Ectodermal cell (in vitro differentiated cells): ENCODE measurements at regions not wholly inside any gene's neighbourhood (a gene's known extent, or its start where the extent isn't known, plus 50 kb on each side); places are given as distances from the start of the nearest gene placed in this dataset.

Experiments
- H3K27ac ChIP-seq: 2 replicates; pipeline ENCODE4 v1.7.0; 2013; ENCODE audit warnings: mild to moderate bottlenecking, low read depth, low read length; ENCODE audit not compliant: insufficient read depth, poor library complexity, severe bottlenecking
- H3K27me3 ChIP-seq: 2 replicates; pipeline ENCODE4 v1.7.0; 2013; ENCODE audit warnings: mild to moderate bottlenecking, low read length; ENCODE audit not compliant: insufficient read depth, control insufficient read depth, poor library complexity, severe bottlenecking
- H3K36me3 ChIP-seq: one replicate; pipeline ENCODE4 v1.7.0; 2013; ENCODE audit warnings: low read length; ENCODE audit not compliant: control insufficient read depth, insufficient read depth
- H3K4me1 ChIP-seq: one replicate; pipeline ENCODE4 v1.7.0; 2013; ENCODE audit warnings: low read length; ENCODE audit not compliant: control insufficient read depth, insufficient read depth
- H3K4me3 ChIP-seq: 2 replicates; pipeline ENCODE4 v1.7.0; 2013; ENCODE audit warnings: low read depth, low read length, control low read depth; ENCODE audit not compliant: insufficient read depth
- H3K9me3 ChIP-seq: 2 replicates; pipeline ENCODE4 v1.7.0; 2013; ENCODE audit warnings: mild to moderate bottlenecking, low read length, moderate library complexity; ENCODE audit not compliant: control insufficient read depth
- WGBS, 2 experiments: methylation state at CpG; one replicate each; pipeline ENCODE4 v1.1.7; 2013; ENCODE audit warnings: missing lambda C conversion rate in 2 of 2; 5-methylcytosine and 5-hydroxymethylcytosine counted together

GRCh38 chr10:88067737-88068136 lies 204.3 kb downstream of the PTEN start:
- no peaks in the 10 kb centered on the region for H3K4me1 ChIP-seq
- no peak overlapping the region for H3K4me3 ChIP-seq
- no peaks in the 10 kb centered on the region for H3K36me3 ChIP-seq
- H3K27me3 ChIP-seq, result no peaks in the 10 kb centered on the region
- no peak overlapping the region for H3K27ac ChIP-seq
- H3K9me3 ChIP-seq, result no peaks in the 10 kb centered on the region

- Histone ChIP-seq H3K36me3 (no peaks in the 10 kb centered on the region), H3K9me3 (no peaks in the 10 kb centered on the region), H3K27ac (no peak overlapping the region), H3K4me3 (no peak overlapping the region), H3K4me1 (no peaks in the 10 kb centered on the region), H3K27me3 (no peaks in the 10 kb centered on the region)
- 88% methylated on average over 4 of the region's 4 CpGs for WGBS, 2 experiments
Observed at GRCh38 chr10:88069338-88069737, 205.9 kb downstream of the PTEN start.

GRCh38 chr10:88070080-88070880 lies 206.9 kb downstream of the PTEN start:
- 88 to 93% methylated on average over 10 of the region's 10 CpGs for whole genome bisulfite sequencing, 2 experiments
- H3K36me3 ChIP-seq, result no peaks in the 10 kb centered on the region
- no peak overlapping the region for H3K27ac ChIP-seq

GRCh38 chr10:88071879-88072278 lies 208.5 kb downstream of the PTEN start:
- no peaks in the 10 kb centered on the region for H3K9me3 ChIP-seq
- no peaks in the 10 kb centered on the region for H3K36me3 ChIP-seq
- H3K27ac ChIP-seq, result no peak overlapping the region
- H3K27me3 ChIP-seq, result no peaks in the 10 kb centered on the region
- no peaks in the 10 kb centered on the region for H3K4me1 ChIP-seq
- H3K4me3 ChIP-seq, result no peak overlapping the region
- 91 to 94% methylated on average over 4 of the region's 4 CpGs for WGBS, 2 experiments

More at GRCh38 chr10:88070080-88070880, 206.9 kb downstream of the PTEN start:
- Histone ChIP-seq H3K9me3 (no peaks in the 10 kb centered on the region), H3K4me3 (no peak overlapping the region), H3K27me3 (no peaks in the 10 kb centered on the region), H3K4me1 (no peaks in the 10 kb centered on the region)

- Histone ChIP-seq H3K4me1 (no peaks in the 10 kb centered on the region), H3K27ac (no peak overlapping the region), H3K27me3 (no peaks in the 10 kb centered on the region), H3K4me3 (no peak overlapping the region), H3K36me3 (no peaks in the 10 kb centered on the region), H3K9me3 (no peaks in the 10 kb centered on the region)
- 92 to 94% methylated on average over 4 of the region's 4 CpGs for WGBS, 2 experiments
Observed at GRCh38 chr10:88073682-88074081, 210.3 kb downstream of the PTEN start.

GRCh38 chr10:88074971-88075370 lies 211.5 kb downstream of the PTEN start:
- H3K9me3 ChIP-seq, result no peaks in the 10 kb centered on the region
- no peaks in the 10 kb centered on the region for H3K36me3 ChIP-seq
- 93% methylated on average over 5 of the region's 5 CpGs for WGBS, 2 experiments
- H3K4me3 ChIP-seq, result no peak overlapping the region
- H3K27ac ChIP-seq, result no peak overlapping the region
- H3K27me3 ChIP-seq, result no peaks in the 10 kb centered on the region
- H3K4me1 ChIP-seq, result no peaks in the 10 kb centered on the region

GRCh38 chr10:88076027-88076880 lies 212.8 kb downstream of the PTEN start:
- no peaks in the 10 kb centered on the region for H3K9me3 ChIP-seq
- 95 to 96% methylated on average over 10 of the region's 10 CpGs for WGBS, 2 experiments
- H3K4me3 ChIP-seq, result no peak overlapping the region
- H3K27ac ChIP-seq, result no peak overlapping the region
- H3K27me3 ChIP-seq, result no peaks in the 10 kb centered on the region
- H3K4me1 ChIP-seq, result no peaks in the 10 kb centered on the region
- H3K36me3 ChIP-seq, result no peaks in the 10 kb centered on the region

- Histone ChIP-seq H3K9me3 (no peaks in the 10 kb centered on the region), H3K4me1 (no peaks in the 10 kb centered on the region), H3K4me3 (no peak overlapping the region), H3K27me3 (no peaks in the 10 kb centered on the region), H3K36me3 (no peaks in the 10 kb centered on the region), H3K27ac (no peak overlapping the region)
- WGBS, 2 experiments, result 92 to 95% methylated on average over 3 to 4 of the region's 4 CpGs
Observed at GRCh38 chr10:88077977-88078376, 214.6 kb downstream of the PTEN start.

- 80 to 96% methylated on average over 2 to 3 of the region's 3 CpGs for WGBS, 2 experiments
- H3K9me3 ChIP-seq, result no peaks in the 10 kb centered on the region
- no peak overlapping the region for H3K4me3 ChIP-seq
- H3K36me3 ChIP-seq, result no peaks in the 10 kb centered on the region
- H3K27me3 ChIP-seq, result no peaks in the 10 kb centered on the region
- no peaks in the 10 kb centered on the region for H3K4me1 ChIP-seq
- H3K27ac ChIP-seq, result no peak overlapping the region
Observed at GRCh38 chr10:88080213-88080612, 216.8 kb downstream of the PTEN start.

GRCh38 chr10:88081457-88082054 lies 218.1 kb downstream of the PTEN start:
- 89 to 90% methylated on average over 3 of the region's 3 CpGs for WGBS, 2 experiments
- H3K4me1 ChIP-seq, result no peaks in the 10 kb centered on the region
- H3K36me3 ChIP-seq, result no peaks in the 10 kb centered on the region
- H3K9me3 ChIP-seq, result no peaks in the 10 kb centered on the region
- H3K4me3 ChIP-seq, result no peak overlapping the region
- no peaks in the 10 kb centered on the region for H3K27me3 ChIP-seq
- H3K27ac ChIP-seq, result no peak overlapping the region
